ENCODE measurements at regions not wholly inside any gene's neighbourhood (a gene's known extent, or its start where the extent isn't known, plus 50 kb on each side); places are given as distances from the start of the nearest gene placed in this dataset.

GRCh38 chr18:29083545-29083944, 906.6 kb upstream of the CDH2 start:
- H4K20me1 ChIP-seq (ENCODE audit: control insufficient read depth, insufficient read depth, low read length, poor library complexity, severe bottlenecking): no peaks in the 10 kb centered on the region
- no peak for TF ChIP-seq EZH2 (IDR thresholded peaks at IDR 0.05; ENCODE audit: borderline replicate concordance, insufficient read depth, low read depth, low read length, poor library complexity, severe bottlenecking)
- ChIA-PET POLR2A (no interaction called here), CTCF (no interaction called here)
- H3K9me3 Mint-ChIP-seq (ENCODE audit: insufficient read depth): no peaks in the 10 kb centered on the region
- no peak overlapping the region for H3K4me3 ChIP-seq (ENCODE audit: control extremely low read depth in 1 of 5, extremely low read depth in 1 of 5, insufficient read depth in 1 of 5, low read depth in 2 of 5, low read length in 4 of 5)
- H3K4me2 ChIP-seq (replicated peaks; ENCODE audit: low read depth, low read length, poor library complexity, severe bottlenecking): no peak overlapping the region
- H3K4me1 Mint-ChIP-seq: no peaks in the 10 kb centered on the region
- H3K4me1 ChIP-seq (ENCODE audit: control insufficient read depth in 2 of 2, insufficient read depth in 2 of 2, low read length in 2 of 2): no peaks in the 10 kb centered on the region
- H3K27ac Mint-ChIP-seq: no peak overlapping the region
- H3K27me3 Mint-ChIP-seq: no peaks in the 10 kb centered on the region
- no peak overlapping the region for H2AFZ ChIP-seq (ENCODE audit: insufficient read depth, low read depth, low read length, poor library complexity, severe bottlenecking)
- DNase-seq (no peak), ATAC-seq (ENCODE audit: low read depth) (no peak)
- H3K9me3 ChIP-seq (ENCODE audit: control extremely low read depth in 1 of 3, control insufficient read depth in 2 of 3, insufficient read depth in 1 of 3, low read length in 2 of 3): no peaks in the 10 kb centered on the region
- WGBS (ENCODE audit: insufficient coverage): 95% methylated on average over 4 of the region's 4 CpGs
- no peak overlapping the region for H3K27ac ChIP-seq (ENCODE audit: low read length in 2 of 2)
- no peak overlapping the region for H3K4me3 Mint-ChIP-seq
- intact Hi-C loops (cut with micrococcal nuclease): no loop called here
- no peaks in the 10 kb centered on the region for H3K79me2 ChIP-seq (ENCODE audit: control insufficient read depth, insufficient read depth, low read length)
- H3K27me3 ChIP-seq (replicated peaks in 1 of 4; ENCODE audit: control extremely low read depth in 1 of 4, control insufficient read depth in 3 of 4, insufficient read depth in 4 of 4, low read length in 3 of 4): no peaks in the 10 kb centered on the region
- no peak overlapping the region for H3K9ac ChIP-seq (ENCODE audit: low read length)
- no peaks in the 10 kb centered on the region for H3K36me3 ChIP-seq (replicated peaks in 1 of 2; ENCODE audit: control extremely low read depth in 1 of 2, control insufficient read depth in 1 of 2, extremely low read depth in 1 of 2, insufficient read depth in 2 of 2, low read length in 1 of 2)

GRCh38 chr18:29080946-29081345, 904.0 kb upstream of the CDH2 start:
- ATAC-seq (ENCODE audit: low read depth) (no peak), DNase-seq (no peak)
- Histone ChIP-seq H3K36me3 (replicated peaks in 1 of 2; ENCODE audit: control extremely low read depth in 1 of 2, control insufficient read depth in 1 of 2, extremely low read depth in 1 of 2, insufficient read depth in 2 of 2, low read length in 1 of 2) (no peaks in the 10 kb centered on the region), H2AFZ (ENCODE audit: insufficient read depth, low read depth, low read length, poor library complexity, severe bottlenecking) (no peak overlapping the region), H3K27me3 (replicated peaks in 1 of 4; ENCODE audit: control extremely low read depth in 1 of 4, control insufficient read depth in 3 of 4, insufficient read depth in 4 of 4, low read length in 3 of 4) (no peaks in the 10 kb centered on the region), H3K4me1 (ENCODE audit: control insufficient read depth in 2 of 2, insufficient read depth in 2 of 2, low read length in 2 of 2) (no peaks in the 10 kb centered on the region), H3K9ac (ENCODE audit: low read length) (no peak overlapping the region), H3K4me2 (replicated peaks; ENCODE audit: low read depth, low read length, poor library complexity, severe bottlenecking) (no peak overlapping the region), H3K9me3 (ENCODE audit: control extremely low read depth in 1 of 3, control insufficient read depth in 2 of 3, insufficient read depth in 1 of 3, low read length in 2 of 3) (no peaks in the 10 kb centered on the region), H3K4me3 (ENCODE audit: control extremely low read depth in 1 of 5, extremely low read depth in 1 of 5, insufficient read depth in 1 of 5, low read depth in 2 of 5, low read length in 4 of 5) (no peak overlapping the region), H3K79me2 (ENCODE audit: control insufficient read depth, insufficient read depth, low read length) (no peaks in the 10 kb centered on the region), H4K20me1 (ENCODE audit: control insufficient read depth, insufficient read depth, low read length, poor library complexity, severe bottlenecking) (no peaks in the 10 kb centered on the region), H3K27ac (ENCODE audit: low read length in 2 of 2) (no peak overlapping the region)
- WGBS (ENCODE audit: insufficient coverage): 100% methylated on average over 1 of the region's 3 CpGs
- Mint-ChIP-seq H3K9me3 (ENCODE audit: insufficient read depth) (no peaks in the 10 kb centered on the region), H3K27me3 (no peaks in the 10 kb centered on the region), H3K4me3 (no peak overlapping the region), H3K4me1 (no peaks in the 10 kb centered on the region), H3K27ac (no peak overlapping the region)
- CTCF ChIA-PET: interaction anchor here (0.6 kb wide), 1 partner anchor 188 kb away, joined by 3 read pairs; no protein-coding TSS in a partner anchor
- TF ChIP-seq EZH2 (IDR thresholded peaks at IDR 0.05; ENCODE audit: borderline replicate concordance, insufficient read depth, low read depth, low read length, poor library complexity, severe bottlenecking): no peak
- no peak for TF ChIP-seq CTCF (IDR thresholded peaks at IDR 0.05)
- POLR2A ChIA-PET: no interaction called here
- intact Hi-C loops (cut with micrococcal nuclease): no loop called here

Measured in B cell (primary cell).